Stomach (tissue), 8 donors: ENCODE measurements at regions not wholly inside any gene's neighbourhood (a gene's known extent, or its start where the extent isn't known, plus 50 kb on each side); places are given as distances from the start of the nearest gene placed in this dataset.
A peak's percentile ranks its signal among the peaks of the same experiment; 100 is the strongest.

ENCODE experiments used
- DNase-seq, 2 donors: peaks; one replicate each; pipeline versions ENCODE4 v3.0.0 to v3.0.0-alpha.2; 2013 to 2019
- H3K27ac ChIP-seq, 5 donors: fragments of 200-600 bp in 4 of 5; sonication (generic) in 4 of 5; one replicate each; pipeline ENCODE4 v1.5.1; 2013 to 2019; ENCODE audit warnings: mild to moderate bottlenecking in 1 of 5, moderate library complexity in 1 of 5
- H3K27me3 ChIP-seq, 3 donors: fragments of 200-600 bp; sonication (generic); one replicate each; pipeline ENCODE4 v1.5.1; 2017 to 2019; ENCODE audit warnings: mixed run types in 1 of 3
- H3K36me3 ChIP-seq, 4 donors: fragments of 200-600 bp; sonication (generic); 1 replicate in 3 of 4; 2 replicates in 1 of 4; pipeline ENCODE4 v1.5.1; 2016 to 2019
- H3K4me1 ChIP-seq, 4 donors: fragments of 200-600 bp; sonication (generic); one replicate each; pipeline ENCODE4 v1.5.1; 2016 to 2019
- H3K4me3 ChIP-seq, 4 donors: fragments of 200-600 bp; sonication (generic) in 3 of 4; one replicate each; pipeline ENCODE4 v1.5.1; 2016 to 2019; ENCODE audit warnings: mild to moderate bottlenecking in 1 of 4
- H3K9me3 ChIP-seq, 4 donors: fragments of 200-600 bp; sonication (generic); one replicate each; pipeline ENCODE4 v1.5.1; 2016 to 2019
- CTCF ChIP-seq, 7 experiments: fragments of 450-650 bp in 4 of 7; fragments of 200-600 bp in 3 of 7; sonication (generic) in 3 of 7; IDR thresholded peaks; one replicate each; pipeline ENCODE4 v1.5.1; 2016 to 2019; ENCODE audit warnings: antibody characterized with exemption in 7 of 7, control low read depth in 2 of 7, mild to moderate bottlenecking in 1 of 7
- EP300 ChIP-seq: sonication (generic); formaldehyde crosslinking; IDR thresholded peaks from one replicate; pipeline ENCODE4 v1.6.1; 2017; ENCODE audit warnings: antibody characterized with exemption
- POLR2A ChIP-seq, 4 donors: fragments of 450-650 bp; IDR thresholded peaks; one replicate each; pipeline ENCODE4 v1.6.1; 2016; ENCODE audit warnings: antibody characterized with exemption in 4 of 4, control low read depth in 2 of 4, mild to moderate bottlenecking in 1 of 4, moderate library complexity in 1 of 4
- POLR2AphosphoS5 ChIP-seq, 3 donors: sonication (generic); formaldehyde crosslinking; IDR thresholded peaks; one replicate each; pipeline ENCODE4 v1.6.1; 2016; ENCODE audit warnings: antibody characterized with exemption in 3 of 3
- WGBS, 5 donors: extraction: QIAGEN DNeasy Blood & Tissue Kit in 3 of 5; methylation state at CpG; one replicate each; pipeline versions ENCODE4 v1.1.5 to v1.1.7; 2013 to 2018; 5-methylcytosine and 5-hydroxymethylcytosine counted together
- intact Hi-C: fragments of 100-400 bp; cut with DNase I; formaldehyde crosslinking; loops from one replicate; pipeline ENCODE4 v1.15.1; 2023; ENCODE audit warnings: low total_unique reads
- donor health status: healthy with polysubstance abuse.
- donor health status: Bipolar disorder and iron deficiency.
- donor health status: healthy.

- intact Hi-C loops = loop anchor here (5.0 to 10.0 kb wide), 2 partner anchors 324 to 497 kb away; no protein-coding TSS in a partner anchor
- DNase-seq = no peak
- TF ChIP-seq CTCF (IDR thresholded peaks at IDR 0.05) (no peak), EP300 (no peak), POLR2AphosphoS5 (IDR thresholded peaks at IDR 0.05) (no peak), POLR2A (IDR thresholded peaks at IDR 0.05) (no peak)
- Histone ChIP-seq H3K9me3 (no peaks in the 10 kb centered on the region), H3K4me1 (peaks cover 0 to 5% (median 0%) of the 10 kb centered on the region in 4 donors), H3K27ac (no peak overlapping the region), H3K36me3 (no peaks in the 10 kb centered on the region), H3K27me3 (peaks cover 0 to 4% (median 0%) of the 10 kb centered on the region in 3 donors), H3K4me3 (no peak overlapping the region)
- WGBS, 5 donors = 36 to 61% (median 51%) methylated on average over 5 of the region's 5 CpGs
Measured at GRCh38 chr5:167720676-167721260, 570.7 kb upstream of the WWC1 start.

- no peak overlapping the region for H3K27ac ChIP-seq
- H3K36me3 ChIP-seq = no peaks in the 10 kb centered on the region
- intact Hi-C loops = loop anchor here (5.0 to 10.0 kb wide), 2 partner anchors 323 to 495 kb away; no protein-coding TSS in a partner anchor
- H3K4me3 ChIP-seq = no peak overlapping the region
- H3K27me3 ChIP-seq = peaks cover 0 to 2% (median 0%) of the 10 kb centered on the region in 3 donors
- DNase-seq = peak in 1 of 2 donors; percentile 7
- peaks cover 0 to 5% (median 0%) of the 10 kb centered on the region in 4 donors for H3K4me1 ChIP-seq
- no peaks in the 10 kb centered on the region for H3K9me3 ChIP-seq
- WGBS, 5 donors = 37 to 56% (median 52%) methylated on average over 3 of the region's 3 CpGs
- TF ChIP-seq CTCF (IDR thresholded peaks at IDR 0.05) = no peak
- no peak for TF ChIP-seq POLR2AphosphoS5 (IDR thresholded peaks at IDR 0.05)
- no peak for TF ChIP-seq POLR2A (IDR thresholded peaks at IDR 0.05)
- TF ChIP-seq EP300 = no peak
Measured at GRCh38 chr5:167721926-167722440, 569.5 kb upstream of the WWC1 start.

DNA sequence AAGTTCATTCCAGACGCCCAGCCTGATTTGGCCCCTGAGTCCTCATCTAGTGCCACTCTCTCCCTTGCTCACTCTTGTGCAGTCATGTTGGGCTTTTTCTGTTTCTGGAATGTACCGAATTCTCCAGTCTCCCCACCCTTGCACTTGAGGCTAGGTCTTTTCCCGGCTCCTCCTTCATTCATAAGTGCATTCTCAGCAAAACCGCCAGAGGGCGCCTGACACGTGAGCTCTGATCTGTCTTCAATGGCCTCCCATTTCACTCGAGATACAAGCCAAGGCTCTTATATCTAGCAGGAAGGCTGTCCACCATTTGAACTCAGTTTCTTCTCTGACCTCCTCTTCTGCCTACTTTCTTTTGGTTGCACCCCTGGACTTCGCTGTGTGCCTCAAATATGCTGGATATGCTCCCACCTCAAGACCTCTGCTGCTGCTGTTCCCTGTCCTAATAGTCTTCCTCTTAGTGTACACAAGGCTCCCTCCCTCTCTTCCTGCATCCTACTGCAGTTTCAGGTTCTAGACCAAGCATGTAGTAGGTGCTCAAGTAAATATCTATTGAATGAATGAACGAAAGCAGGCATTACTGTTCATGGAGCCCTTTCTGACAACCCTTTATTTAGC is 568.1 kb upstream of the WWC1 start:
- H3K27ac ChIP-seq = no peak overlapping the region
- no peaks in the 10 kb centered on the region for H3K27me3 ChIP-seq
- intact Hi-C loops = loop anchor here (5.0 to 10.0 kb wide), 2 partner anchors 321 to 494 kb away; no protein-coding TSS in a partner anchor
- peak; percentile 69 to 89 for DNase-seq
- H3K4me3 ChIP-seq = no peak overlapping the region
- H3K36me3 ChIP-seq = no peaks in the 10 kb centered on the region
- TF ChIP-seq EP300 (no peak), POLR2AphosphoS5 (IDR thresholded peaks at IDR 0.05) (no peak), POLR2A (IDR thresholded peaks at IDR 0.05) (no peak), CTCF (IDR thresholded peaks at IDR 0.05) (peak in 5 of 7 experiments; percentile 64 to 83 (median 79))
- no peaks in the 10 kb centered on the region for H3K9me3 ChIP-seq
- WGBS, 5 donors = 19 to 23% (median 22%) methylated on average over 9 of the region's 9 CpGs
- peaks cover 0 to 5% (median 0%) of the 10 kb centered on the region in 4 donors for H3K4me1 ChIP-seq

DNA sequence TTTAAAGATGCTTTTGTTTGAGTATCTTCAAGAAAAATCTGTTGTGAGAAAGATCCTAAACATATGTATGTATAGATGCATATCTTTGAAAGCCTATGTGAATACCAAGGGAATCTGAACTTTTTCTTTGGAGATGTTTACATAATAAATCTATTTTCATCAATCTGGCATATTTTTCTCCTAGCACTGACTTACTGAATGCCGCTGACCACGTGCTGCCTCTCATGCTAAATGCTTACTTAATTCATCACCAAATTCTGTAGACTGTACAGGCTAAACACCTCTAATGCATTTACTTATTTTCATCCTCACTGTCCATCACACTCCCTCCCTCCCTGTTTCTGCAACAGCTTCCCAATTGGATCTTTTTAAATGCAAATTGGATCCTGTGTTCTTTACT is 566.2 kb upstream of the WWC1 start:
- Histone ChIP-seq H3K36me3 (no peaks in the 10 kb centered on the region), H3K9me3 (no peaks in the 10 kb centered on the region), H3K27me3 (no peaks in the 10 kb centered on the region), H3K4me1 (peaks cover 0 to 5% (median 0%) of the 10 kb centered on the region in 4 donors), H3K4me3 (no peak overlapping the region), H3K27ac (no peak overlapping the region)
- intact Hi-C loops = loop anchor here (10.0 kb wide), 1 partner anchor 320 kb away; no protein-coding TSS in a partner anchor
- 45 to 67% (median 56%) methylated on average over 2 of the region's 2 CpGs for WGBS, 5 donors
- TF ChIP-seq POLR2A (IDR thresholded peaks at IDR 0.05) (no peak), POLR2AphosphoS5 (IDR thresholded peaks at IDR 0.05) (no peak), CTCF (IDR thresholded peaks at IDR 0.05) (no peak), EP300 (no peak)
- DNase-seq = no peak
